NB4 (cell line): ENCODE measurements at regions not wholly inside any gene's neighbourhood (a gene's known extent, or its start where the extent isn't known, plus 50 kb on each side); places are given as distances from the start of the nearest gene placed in this dataset.
A peak's percentile ranks its signal among the peaks of the same experiment; 100 is the strongest.
"Not testable (repeated sequence)": the region's sequence is repeated elsewhere in the genome, so short reads cannot be mapped to it uniquely, and the experiment has no call there.

ENCODE experiments used
- DNase-seq: peaks from one replicate; pipeline ENCODE4 v3.0.0; 2010; ENCODE audit warnings: low read depth
- H3K4me3 ChIP-seq: one replicate; pipeline ENCODE4 v1.5.1; 2011; ENCODE audit warnings: mild to moderate bottlenecking, low read depth, low read length, moderate library complexity
- MAX ChIP-seq: IDR thresholded peaks from 2 replicates; pipeline ENCODE4 v1.6.1; 2011; ENCODE audit warnings: low read depth, low read length
- MYC ChIP-seq: IDR thresholded peaks from 2 replicates; pipeline ENCODE4 v1.6.1; 2011; ENCODE audit warnings: low read depth, low read length
- POLR2A ChIP-seq: IDR thresholded peaks from 2 replicates; pipeline ENCODE4 v1.6.1; 2011; ENCODE audit warnings: mild to moderate bottlenecking; ENCODE audit not compliant: insufficient read length; ENCODE audit errors: extremely low read depth
- TF ChIP-seq, protein P1 (sequence below): IDR thresholded peaks from one replicate; pipeline ENCODE4 v1.5.1; 2012; ENCODE audit warnings: low read depth, low read length

DNA sequence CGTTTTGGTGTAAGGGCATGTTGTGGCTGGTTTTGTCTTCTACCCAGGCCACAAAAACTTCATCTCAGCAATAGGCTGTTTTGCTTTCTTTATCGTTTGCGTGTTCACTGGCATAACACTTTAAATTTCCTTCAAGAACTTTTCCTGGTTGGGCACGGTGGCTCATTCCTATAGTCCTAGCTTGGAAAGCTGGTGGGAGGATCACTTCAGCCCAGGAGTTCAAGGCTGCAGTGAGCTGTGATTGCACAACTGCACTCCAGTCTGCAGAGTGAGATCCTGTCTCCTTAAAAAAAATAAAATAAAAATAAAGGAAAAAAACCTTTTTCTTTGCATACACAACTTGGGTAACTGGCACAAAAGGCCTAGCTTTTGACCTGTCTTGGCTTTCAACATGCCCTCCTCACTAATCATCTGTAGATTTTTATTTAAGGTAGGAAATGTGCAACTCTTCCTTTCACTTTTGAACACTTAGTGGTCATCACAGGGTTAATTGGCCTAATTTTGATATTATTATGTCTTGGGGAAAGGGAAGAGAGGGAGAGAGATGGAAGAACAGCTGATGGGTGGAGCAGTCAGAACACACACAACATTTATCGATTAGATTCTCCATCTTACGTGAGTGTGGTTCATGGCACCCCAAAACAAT lies 78.9 kb upstream of the PSMA6 start:
- no peak for TF ChIP-seq POLR2A
- TF ChIP-seq MYC, result no peak
- TF ChIP-seq MAX, result no peak
- TF ChIP-seq, protein P1, sequence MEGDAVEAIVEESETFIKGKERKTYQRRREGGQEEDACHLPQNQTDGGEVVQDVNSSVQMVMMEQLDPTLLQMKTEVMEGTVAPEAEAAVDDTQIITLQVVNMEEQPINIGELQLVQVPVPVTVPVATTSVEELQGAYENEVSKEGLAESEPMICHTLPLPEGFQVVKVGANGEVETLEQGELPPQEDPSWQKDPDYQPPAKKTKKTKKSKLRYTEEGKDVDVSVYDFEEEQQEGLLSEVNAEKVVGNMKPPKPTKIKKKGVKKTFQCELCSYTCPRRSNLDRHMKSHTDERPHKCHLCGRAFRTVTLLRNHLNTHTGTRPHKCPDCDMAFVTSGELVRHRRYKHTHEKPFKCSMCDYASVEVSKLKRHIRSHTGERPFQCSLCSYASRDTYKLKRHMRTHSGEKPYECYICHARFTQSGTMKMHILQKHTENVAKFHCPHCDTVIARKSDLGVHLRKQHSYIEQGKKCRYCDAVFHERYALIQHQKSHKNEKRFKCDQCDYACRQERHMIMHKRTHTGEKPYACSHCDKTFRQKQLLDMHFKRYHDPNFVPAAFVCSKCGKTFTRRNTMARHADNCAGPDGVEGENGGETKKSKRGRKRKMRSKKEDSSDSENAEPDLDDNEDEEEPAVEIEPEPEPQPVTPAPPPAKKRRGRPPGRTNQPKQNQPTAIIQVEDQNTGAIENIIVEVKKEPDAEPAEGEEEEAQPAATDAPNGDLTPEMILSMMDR, result no peak
- H3K4me3 ChIP-seq, result no peak overlapping the region

GRCh38 chr14:35213869-35214387 lies 78.3 kb upstream of the PSMA6 start:
- TF ChIP-seq MYC (no peak), MAX (no peak), POLR2A (no peak)
- TF ChIP-seq, protein P1, result no peak
- H3K4me3 ChIP-seq, result no peak overlapping the region
- no peak for DNase-seq

More for the DNA sequence above, 78.9 kb upstream of the PSMA6 start:
- DNase-seq, result no peak

DNA sequence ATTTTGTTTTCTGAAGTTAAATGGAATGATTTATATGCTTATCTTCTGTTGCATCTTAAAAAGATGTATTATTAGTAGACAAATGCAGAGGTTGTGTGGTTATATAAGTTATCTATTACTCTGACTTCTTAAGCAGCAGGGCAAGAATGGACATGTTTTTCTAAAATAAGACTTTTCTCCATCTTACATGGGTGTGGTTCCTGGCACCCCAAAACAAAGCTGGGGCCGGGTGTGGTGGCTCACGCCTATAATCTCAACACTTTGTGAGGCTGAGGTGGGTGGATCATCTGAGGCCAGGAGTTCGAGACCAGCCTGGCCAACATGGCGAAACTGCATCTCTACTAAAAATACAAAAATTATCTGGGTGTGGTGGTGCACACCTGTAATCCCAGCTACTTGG lies 77.8 kb upstream of the PSMA6 start:
- H3K4me3 ChIP-seq, DNase-seq: not testable (repeated sequence)

- TF ChIP-seq MAX, result no peak
- DNase-seq, result peak; percentile 32
- no peak overlapping the region for H3K4me3 ChIP-seq
Observed at GRCh38 chr14:35215110-35215813, 76.9 kb upstream of the PSMA6 start.

GRCh38 chr14:35218176-35218575 lies 74.0 kb upstream of the PSMA6 start:
- not testable (repeated sequence) for H3K4me3 ChIP-seq, DNase-seq

DNA sequence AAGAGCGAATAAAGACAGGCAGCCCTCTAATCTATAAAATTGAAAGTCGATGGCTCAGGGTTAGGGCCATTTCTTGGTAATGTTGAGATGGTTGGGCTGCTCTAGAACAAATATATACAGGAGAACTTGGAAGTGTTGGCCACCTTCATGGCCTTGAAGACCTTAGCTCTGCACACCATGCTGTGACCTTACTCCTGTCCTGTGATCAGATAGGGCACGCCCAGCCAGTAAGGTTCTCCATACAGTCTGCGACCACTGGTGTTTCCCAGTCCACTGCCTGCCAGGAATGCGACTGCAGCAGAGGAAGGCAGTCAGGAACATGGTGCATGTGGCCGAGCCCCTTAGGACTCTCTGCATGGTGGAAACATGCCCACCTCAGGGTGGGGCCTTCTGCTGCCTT lies 73.2 kb upstream of the PSMA6 start:
- no peak for DNase-seq
- no peak overlapping the region for H3K4me3 ChIP-seq
- TF ChIP-seq MAX (no peak), MYC (no peak), POLR2A (no peak)
- TF ChIP-seq, protein P1, result no peak

DNA sequence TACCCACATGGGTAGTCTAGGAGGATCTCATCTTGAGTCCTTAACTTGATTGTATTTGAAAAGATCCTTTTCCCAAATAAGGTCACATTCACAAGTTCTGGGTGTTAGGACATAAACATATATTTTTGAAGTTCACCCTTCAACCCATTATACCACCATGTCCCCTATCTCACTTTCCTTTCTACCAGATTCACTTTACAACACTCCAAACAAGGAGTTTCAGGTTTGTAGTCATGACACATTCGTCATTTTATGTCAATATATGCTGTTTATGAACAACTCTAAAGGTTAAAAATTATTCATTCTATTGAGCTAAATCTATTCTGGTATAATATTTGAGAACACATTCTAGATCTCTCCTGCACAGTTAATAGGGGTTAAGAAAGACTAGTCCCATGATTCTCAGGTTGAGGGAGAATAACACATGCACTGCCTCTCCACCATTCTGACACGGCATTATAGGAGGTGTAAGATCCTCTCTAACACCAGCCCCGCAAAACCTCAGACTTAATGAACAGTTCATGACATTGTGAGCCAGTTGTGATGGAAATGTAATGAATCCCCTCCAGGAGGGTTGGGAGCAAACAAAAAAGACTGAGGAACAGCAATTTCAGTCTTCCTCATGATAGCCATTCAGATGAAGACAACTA lies 72.0 kb upstream of the PSMA6 start:
- no peak for TF ChIP-seq MYC
- H3K4me3 ChIP-seq, result no peak overlapping the region
- DNase-seq, result no peak

- TF ChIP-seq, protein P1, result no peak
- TF ChIP-seq MYC, result no peak
- TF ChIP-seq POLR2A, result no peak
- TF ChIP-seq MAX, result no peak
- H3K4me3 ChIP-seq, result no peak overlapping the region
- peak; percentile 12 for DNase-seq
Observed at GRCh38 chr14:35220920-35221319, 71.3 kb upstream of the PSMA6 start.
